ENCODE measurements at regions not wholly inside any gene's neighbourhood (a gene's known extent, or its start where the extent isn't known, plus 50 kb on each side); places are given as distances from the start of the nearest gene placed in this dataset.
A peak's percentile ranks its signal among the peaks of the same experiment; 100 is the strongest.

DNA sequence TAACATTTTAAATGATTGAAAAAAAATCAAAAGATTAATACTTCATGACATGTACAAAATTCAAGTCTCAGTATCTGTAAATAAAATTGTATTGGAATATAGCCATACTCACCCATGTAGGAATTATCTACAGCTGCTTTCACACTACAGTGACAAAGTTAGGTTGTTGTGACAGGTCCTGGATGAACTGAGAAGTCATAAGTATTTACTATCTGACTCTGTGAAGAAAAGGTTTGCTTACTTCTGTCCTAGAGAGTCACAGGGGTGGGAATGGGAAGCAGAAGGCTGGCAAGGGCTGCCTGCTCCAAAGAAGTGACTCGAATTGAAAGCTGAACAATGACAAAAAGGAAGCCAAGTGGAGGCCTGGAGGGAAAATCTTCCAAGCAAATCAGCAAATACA is 155.2 kb downstream of the SLC30A10 start:
- no peak for DNase-seq (ENCODE audit: low spot score)

DNA sequence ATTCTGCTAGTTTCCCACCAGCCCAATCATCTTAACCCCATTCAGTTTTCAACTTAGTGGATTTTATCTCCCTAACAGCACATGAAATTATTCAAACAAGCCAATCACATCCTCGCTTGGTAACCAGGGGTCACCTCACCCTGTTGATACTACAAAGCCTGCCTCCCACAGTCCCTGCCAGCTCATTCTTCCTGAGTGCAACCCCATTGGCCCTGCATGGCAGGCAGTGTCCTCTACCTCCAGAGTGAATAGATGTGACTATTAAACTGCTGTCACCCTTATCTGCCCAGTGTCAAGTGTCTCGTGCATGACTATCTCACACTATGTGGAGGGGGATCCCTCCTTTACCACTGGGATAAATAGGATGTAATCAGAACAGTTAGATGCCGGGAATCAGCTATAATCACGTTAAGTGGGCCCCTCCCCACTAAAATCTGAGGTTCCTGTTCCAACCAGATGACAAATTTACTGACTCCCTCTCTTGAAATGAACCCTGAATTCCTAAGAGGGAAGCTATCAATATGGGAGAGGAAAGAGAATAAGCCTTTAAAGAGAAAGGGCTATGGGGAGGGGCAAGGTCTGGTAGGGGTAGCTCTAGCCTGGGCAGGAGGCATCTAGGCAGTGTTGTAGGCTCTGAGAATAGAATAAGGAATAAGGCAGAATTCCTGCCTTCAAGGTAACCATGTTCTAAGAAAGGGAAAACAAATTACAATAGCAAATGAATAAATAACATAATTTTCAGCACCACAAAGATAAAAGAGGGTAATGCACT is 155.9 kb downstream of the SLC30A10 start:
- no peak for DNase-seq (ENCODE audit: low spot score)

DNA sequence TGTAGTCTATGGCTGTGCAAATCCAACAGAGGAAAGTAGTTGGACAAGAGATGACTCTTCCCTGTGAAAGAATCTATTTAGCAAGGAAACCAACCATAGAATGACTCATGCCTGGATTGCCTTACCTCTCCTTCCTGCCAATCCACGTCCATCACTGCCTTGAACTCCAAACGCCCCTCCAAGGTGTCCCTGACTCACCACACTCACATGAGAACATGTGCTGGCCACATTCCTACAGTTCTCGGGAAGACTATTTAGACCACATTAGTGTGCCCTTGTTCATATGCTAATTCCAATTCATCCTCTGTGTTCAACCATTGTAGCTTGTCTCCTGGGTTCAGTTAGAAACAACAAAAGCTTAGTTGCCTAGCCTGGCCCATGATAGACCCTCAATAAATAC is 157.3 kb downstream of the SLC30A10 start:
- DNase-seq (ENCODE audit: low spot score) = peak; percentile 95

DNA sequence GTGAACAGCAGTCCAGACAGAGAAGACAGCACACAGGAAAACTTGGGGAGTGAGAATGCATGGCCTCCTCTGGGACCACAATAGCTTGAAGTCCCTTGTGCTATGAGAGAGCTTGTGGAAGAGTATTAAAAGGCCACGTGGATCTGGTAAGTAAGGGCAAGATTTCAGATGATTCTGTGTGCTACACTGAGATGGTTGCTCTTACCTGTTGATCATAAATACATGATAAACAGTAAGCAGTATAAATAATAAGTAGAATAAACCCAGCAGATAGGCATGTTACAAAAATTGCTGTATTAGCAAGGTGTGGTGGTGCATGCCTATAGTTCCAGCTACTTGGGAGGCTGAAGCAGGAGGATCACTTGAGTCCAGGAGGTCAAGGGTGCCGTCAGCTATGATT is 150.4 kb upstream of the ZC3H11B start:
- no peak for DNase-seq (ENCODE audit: low spot score)

DNA sequence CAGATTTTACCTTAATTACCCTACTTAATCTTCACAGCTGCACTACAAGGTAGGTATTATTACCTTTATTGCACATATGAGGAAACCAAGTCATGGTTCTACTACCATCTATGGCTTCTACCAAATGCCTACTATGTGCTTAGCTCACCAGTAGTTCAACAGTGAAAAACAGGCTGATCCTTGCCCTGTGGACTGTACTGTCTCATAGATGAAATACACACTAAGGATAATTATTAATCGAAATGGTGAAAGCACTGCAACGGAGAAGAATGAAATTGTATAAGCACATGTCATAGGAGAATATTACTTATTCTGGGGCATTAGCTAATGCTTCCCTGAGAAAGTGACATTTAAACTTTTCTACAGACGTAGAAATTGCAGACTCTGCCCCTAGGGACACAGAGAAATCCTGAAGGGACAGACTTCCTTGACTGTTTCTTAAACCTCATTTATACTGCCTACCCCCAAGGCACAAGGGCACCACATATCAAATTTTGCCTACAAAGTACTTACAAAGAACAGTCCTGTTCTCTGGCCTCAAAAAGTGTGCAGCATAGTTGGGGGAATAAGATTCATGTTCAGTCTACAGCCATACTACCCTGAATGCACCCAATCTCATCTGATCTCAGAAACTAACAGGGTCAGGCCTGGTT is 148.4 kb upstream of the ZC3H11B start:
- no peak for DNase-seq (ENCODE audit: low spot score)

DNA sequence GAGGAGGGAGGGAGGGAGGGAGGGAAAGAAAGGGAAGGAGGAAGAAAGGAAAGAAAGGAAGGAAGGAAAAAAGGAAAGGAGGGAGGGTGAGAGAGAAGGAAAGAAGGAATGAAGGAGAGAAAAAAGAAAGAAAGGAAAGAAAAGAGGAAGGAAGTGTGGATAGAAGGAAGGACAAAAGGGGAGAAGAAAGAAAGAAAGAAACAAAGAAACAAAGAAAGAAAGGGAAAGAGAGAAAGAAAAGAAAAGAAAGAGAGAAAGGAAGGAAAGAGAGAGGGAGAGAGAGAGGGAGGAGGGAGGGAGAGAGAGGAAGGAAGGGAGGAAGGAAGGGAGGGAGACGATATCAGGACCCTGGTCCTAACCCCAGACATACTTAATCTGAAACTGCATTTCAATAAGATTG is 146.2 kb upstream of the ZC3H11B start:
- no peak for DNase-seq (ENCODE audit: low spot score)

DNA sequence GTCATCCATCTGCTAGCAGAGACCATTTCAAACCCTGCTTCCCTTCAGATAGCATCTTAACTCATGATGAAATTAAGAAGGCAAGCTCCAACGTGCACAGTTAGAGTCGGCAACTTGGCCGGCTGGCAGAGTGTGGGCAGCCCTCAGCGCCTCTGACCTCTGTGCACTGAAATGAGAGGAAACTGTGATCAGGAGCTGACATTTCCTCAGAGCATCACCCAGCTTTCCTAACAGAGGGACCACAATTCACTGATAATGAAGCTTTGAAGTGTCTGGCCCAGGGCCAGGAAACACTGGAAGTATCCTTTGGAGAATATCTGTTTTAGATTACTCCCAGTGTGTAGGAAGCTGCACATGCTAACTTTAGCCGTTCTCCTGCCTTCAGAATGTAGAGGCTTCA is 145.0 kb upstream of the ZC3H11B start:
- DNase-seq (ENCODE audit: low spot score) = no peak

DNA sequence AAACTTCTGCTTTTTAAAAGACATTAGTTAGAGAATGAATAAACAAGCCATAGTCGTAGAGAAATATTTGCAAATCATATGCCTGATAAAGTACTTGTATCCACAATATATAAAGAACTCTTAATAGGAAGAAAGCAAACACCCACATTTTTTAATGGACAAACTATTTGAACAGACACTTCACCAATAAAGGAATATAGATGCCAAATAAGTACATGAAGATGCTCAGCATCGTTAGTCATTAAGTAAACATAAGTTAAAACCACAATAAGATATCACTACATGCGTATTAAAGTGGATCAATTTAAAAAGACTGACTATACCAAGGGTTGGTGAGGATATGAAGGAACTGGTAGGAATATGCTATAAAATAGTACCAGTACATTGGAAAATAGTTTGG is 142.3 kb upstream of the ZC3H11B start:
- no peak for DNase-seq (ENCODE audit: low spot score)

DNA sequence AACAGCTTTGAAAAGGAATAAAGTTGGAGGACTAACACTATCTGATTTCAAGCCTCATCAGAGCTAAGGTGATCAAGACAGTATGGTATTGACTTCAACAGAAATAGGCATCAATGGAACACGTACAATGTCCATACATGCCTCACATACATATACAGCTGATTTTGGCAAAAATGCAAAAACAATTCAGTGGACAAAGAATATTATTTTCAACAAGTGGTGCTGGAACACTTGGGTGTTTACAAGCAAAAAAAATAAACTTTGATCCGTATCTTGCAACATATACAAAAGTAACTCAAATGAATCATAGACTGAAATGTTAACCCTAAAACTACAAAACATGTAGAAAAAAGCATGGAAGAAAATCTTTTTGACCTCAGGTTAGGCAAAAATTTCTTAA is 141.9 kb upstream of the ZC3H11B start:
- no peak for DNase-seq (ENCODE audit: low spot score)

DNA sequence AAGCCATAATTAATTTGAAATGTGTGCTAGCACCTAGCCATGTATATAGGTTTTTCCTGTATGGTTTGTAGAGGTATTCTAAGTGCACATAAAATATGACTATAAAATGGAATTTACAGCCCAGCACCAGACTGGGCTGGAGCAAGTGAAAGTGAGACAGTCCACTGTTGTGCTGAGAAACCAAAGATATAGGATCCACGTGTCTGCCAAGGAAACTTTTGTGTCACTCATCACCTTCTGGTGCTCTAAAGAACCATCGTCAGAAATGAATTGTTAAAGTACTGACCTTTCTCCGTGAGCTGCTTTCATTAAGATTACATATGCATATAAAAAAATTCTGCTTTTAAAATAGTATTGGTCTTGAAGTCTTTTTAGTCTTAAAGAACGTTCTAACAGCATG is 141.0 kb upstream of the ZC3H11B start:
- no peak for DNase-seq (ENCODE audit: low spot score)

DNA sequence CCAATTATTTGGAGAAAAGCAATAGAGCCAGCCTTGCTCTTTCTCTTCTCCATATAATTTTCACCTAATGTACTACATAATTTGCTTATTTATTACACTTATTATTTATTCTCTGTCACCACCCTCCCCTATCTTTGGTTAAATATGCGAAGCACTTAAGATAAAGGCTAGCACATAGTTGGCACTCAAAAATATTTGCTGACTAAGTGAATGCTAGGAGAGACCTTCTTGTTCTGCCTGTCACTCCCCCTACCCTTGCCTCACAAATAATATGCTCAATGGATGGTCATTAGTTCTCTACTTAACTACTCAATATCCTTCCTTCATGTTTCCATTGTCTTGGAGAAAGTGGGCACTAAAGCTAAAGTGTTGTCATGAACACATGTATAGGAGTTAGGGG is 139.7 kb upstream of the ZC3H11B start:
- no peak for DNase-seq (ENCODE audit: low spot score)

DNA sequence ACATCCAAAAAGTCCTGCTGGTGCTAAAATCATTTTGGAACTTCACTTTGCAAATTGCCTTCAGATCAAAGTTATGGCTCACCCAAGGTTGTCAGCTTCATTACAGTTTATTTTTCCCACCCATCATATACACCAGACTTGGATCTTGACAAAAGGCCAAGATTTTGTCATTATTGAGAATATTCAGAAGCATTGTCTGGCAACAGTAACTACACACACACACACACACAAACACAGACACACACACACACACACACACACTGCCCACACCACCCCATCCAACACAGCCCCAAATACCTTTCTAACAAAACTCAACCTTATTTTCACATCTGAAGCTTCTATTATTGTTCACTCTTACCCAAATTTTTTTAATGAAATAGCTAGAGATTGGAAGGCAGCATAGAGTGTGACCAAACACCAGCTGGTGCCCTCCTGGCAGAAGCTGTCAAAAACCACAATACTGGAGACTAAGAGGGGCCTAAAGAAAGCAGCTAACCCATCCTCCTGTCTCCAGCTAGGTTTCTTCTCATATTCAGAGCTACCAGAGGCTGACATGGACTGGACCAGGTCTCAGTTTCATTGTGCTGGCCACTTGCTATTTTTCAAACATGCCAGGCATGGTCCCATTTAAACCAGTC is 139.1 kb upstream of the ZC3H11B start:
- no peak for DNase-seq (ENCODE audit: low spot score)

DNA sequence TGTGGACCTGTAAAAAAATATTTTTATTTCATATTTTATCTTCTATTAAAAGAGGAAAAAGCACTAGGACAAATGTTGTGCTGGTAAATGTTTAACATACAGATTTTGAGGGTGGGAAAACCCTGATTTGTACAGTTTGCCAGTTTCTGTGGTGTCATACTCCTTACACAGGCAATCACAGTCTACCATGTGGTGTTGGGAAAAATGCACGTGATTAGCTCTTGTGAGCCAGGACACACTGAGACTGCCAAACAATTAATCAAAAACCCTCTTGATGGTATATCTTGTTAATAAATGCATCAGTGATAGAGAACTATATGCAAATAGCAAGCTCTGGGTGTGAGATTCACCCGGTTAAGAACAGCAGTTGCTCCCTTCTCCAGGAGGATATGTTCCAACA is 136.5 kb upstream of the ZC3H11B start:
- no peak for DNase-seq (ENCODE audit: low spot score)

DNA sequence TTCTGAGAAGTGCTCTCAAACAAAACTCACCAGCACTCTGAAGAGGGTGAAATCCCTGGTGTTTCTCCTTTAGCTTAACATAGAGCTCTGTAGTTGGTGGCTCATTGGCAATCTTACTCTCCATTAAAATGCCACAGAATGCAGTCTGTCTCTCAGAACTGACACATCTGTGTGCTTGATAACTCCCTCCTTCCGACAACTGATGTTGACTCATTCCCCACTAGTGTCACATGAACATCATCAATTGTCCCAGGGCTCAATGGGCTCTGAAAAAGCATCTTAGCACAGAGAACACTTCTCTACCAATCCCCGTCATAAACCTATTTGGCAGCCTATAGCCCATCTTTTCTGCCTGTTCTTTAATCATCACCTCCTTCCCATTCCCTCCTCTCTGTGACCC is 133.2 kb upstream of the ZC3H11B start:
- no peak for DNase-seq (ENCODE audit: low spot score)

DNA sequence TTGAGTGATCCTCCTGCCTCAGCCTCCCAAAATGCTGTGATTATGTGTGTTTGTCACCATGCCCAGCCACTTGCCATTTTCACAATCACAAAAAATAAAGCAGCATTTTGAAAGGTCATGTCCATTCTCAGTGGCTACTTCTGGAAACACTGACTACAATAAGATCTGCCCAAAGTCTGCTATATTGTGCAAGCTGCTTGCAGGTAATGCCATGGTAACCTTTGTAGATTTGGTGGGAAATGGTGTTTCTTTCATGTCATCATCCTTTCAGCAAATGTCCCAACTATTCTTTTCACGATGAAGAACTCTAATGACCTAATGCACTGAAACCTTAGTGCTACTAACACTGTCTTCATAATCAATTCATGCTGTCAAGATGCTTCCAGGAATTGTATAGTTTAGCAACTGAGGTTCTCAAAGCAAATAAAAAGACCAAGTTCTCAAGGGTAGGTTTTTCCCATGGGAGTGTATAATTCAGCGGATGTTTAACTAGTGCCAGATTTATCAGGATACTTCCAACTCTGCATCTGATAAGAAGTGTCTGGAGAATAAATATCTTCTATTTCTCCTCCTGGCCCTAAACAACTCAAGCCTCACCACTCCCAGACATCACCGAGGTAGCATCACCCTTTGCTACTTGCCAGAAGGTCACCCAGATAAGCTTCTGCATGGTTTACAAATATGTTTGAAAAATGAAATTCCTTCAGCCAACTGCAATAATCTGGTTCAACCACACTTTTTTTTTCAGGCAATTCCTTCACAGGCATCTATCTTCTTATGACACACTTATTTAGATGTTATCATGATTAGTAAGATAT is 132.0 kb upstream of the ZC3H11B start:
- DNase-seq (ENCODE audit: low spot score) = no peak

DNA sequence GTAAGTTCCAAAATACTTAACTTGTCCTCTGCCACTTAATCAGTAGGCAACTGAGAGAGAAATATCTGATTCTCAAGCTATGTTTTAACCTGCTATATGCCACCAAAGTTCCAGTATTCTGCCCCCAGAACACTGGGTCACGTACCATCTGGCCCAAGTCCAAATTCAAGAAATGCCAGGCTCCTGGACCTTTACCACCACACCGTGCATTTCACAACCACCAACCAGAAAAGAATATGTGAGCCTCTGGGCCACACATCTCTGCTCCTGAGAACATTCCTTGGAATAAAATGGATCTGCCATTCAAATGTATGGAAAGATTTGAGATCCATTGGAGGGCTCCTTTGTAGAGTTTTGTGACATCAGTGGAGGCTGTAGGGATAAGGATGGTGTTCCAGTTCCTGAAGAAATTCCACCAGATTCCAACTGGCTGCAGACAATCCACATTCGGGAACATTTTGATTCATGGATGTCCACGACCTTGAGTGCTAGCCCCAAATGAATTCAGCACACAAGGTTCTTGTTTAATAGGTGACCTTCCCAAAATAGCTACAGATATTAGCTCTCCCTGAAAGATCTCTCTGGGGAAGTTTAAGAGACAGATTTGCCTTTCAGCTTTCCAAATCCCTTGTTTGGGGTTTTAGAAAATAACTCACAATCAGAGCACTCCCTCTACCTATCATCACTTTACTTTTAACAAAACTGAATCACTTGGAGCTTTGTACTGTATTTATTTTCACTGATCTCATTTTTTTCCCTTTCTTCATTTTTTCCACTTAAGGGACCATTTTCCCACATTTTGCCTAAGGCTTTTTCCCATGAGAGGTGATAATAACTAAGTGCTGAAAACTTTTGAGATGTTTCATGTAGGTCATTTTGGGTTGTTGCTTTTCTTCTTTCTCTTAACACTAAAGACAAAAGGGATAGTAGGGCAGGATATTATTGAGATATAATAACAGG is 128.4 kb upstream of the ZC3H11B start:
- no peak for DNase-seq (ENCODE audit: low spot score)

DNA sequence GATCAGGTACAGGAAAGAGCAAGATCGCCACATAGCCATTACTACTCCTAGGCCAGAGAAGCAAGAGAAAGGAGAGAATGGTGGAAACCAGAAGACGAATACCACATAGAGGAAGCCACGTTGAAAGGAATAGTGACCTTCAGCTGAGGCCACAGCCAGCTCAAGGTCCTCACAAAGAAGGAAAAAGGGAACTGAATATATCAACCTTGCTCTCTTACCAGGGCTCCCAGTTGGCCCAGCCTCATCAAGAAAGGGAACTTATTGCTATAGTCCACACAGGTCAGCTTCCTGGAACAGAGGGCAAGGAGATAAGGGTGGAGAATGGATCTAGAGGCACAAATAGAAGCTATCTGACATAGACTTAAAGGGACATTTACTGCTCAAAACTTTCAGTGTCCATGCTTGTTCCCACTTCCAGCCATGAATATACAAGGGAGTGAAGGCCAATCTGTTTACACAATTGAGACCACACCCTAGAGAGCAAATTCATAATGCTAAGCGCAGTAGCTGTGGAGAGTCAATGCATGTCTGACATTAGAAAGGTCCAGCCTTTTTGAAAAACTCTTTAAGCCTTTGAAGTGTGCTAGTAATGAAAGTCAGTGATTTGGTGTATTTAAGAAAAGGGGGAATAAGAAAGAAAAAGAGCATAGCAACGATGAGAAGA is 120.7 kb upstream of the ZC3H11B start:
- DNase-seq (ENCODE audit: low spot score) = no peak

DNA sequence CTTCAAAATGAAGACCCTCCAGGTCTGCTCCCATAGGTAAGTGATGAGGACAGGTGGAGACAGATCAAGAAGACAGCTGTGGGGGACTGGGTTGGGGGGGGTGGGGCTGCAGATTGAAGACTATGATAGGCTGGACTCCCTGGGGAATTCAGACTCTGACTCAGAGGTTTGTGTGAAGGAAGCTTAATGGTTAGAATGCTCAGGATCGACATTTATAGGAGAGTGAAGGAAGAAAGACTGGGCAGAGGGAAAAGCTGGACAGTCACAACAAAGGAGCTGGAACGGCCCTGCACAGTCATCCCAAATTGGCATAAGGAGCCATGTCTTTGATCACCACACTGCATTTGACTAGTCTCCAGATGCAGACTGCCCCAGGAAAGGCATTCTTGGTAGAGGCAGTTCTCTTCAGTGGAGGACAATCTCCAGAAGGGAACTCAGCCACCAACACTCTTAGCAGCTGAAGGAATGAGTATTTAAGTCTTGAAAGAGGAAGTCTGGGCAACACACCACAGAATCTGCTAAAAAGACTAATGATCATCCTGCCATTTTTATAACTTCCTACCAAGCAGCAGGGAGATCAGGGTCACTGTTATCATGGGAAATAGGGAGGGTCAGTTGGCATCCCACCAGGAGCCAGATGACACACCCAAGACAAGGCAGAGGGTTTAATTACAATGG is 120.0 kb upstream of the ZC3H11B start:
- DNase-seq (ENCODE audit: low spot score) = no peak

DNA sequence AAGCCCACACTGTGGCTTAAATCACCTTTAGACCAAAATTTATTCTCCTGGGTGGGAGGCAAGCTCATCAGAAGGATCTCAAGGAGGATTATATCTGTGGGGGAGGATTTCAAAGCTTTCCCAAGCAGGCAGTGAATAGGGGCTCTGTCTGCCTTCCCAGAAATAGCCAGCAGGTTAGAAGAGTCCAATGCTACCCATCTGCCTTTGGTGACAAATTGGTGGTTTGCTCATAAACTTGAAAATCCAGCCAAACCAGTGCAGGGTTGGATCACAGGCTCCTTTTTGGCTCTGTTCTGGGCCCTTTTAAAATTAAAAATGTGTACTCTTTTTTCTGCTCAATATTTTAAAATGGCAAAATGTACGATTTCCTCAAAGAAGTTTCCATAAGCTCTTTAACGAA is 118.9 kb upstream of the ZC3H11B start:
- DNase-seq (ENCODE audit: low spot score) = no peak

Measured in SW480 (cell line).